ENCODE measurements at regions not wholly inside any gene's neighbourhood (a gene's known extent, or its start where the extent isn't known, plus 50 kb on each side); places are given as distances from the start of the nearest gene placed in this dataset.
A peak's percentile ranks its signal among the peaks of the same experiment; 100 is the strongest.

- DNase-seq, result peak in 1 of 2 donors; percentile 9
Observed at GRCh38 chr14:86654558-86655184, 1124.7 kb downstream of the FLRT2 start.

GRCh38 chr14:86652526-86652925 lies 1122.6 kb downstream of the FLRT2 start:
- DNase-seq, result no peak

- no peak for DNase-seq
Observed at GRCh38 chr14:86646696-86647690, 1117.0 kb downstream of the FLRT2 start.

- DNase-seq, result no peak
Observed at GRCh38 chr14:86646125-86646524, 1116.2 kb downstream of the FLRT2 start.

- no peak for DNase-seq
Observed at GRCh38 chr14:86641310-86641709, 1111.4 kb downstream of the FLRT2 start.

- DNase-seq, result no peak
Observed at GRCh38 chr14:86640288-86640687, 1110.3 kb downstream of the FLRT2 start.

GRCh38 chr14:86639666-86640065 lies 1109.7 kb downstream of the FLRT2 start:
- DNase-seq, result no peak

GRCh38 chr14:86639146-86639545 lies 1109.2 kb downstream of the FLRT2 start:
- no peak for DNase-seq

GRCh38 chr14:86627080-86627479 lies 1097.1 kb downstream of the FLRT2 start:
- no peak for DNase-seq

GRCh38 chr14:86626530-86626929 lies 1096.6 kb downstream of the FLRT2 start:
- DNase-seq, result no peak

GRCh38 chr14:86625637-86626036 lies 1095.7 kb downstream of the FLRT2 start:
- no peak for DNase-seq

GRCh38 chr14:86619726-86620125 lies 1089.8 kb downstream of the FLRT2 start:
- no peak for DNase-seq

- DNase-seq, result no peak
Observed at GRCh38 chr14:86613786-86614185, 1083.8 kb downstream of the FLRT2 start.

- DNase-seq, result no peak
Observed at GRCh38 chr14:86613126-86613525, 1083.2 kb downstream of the FLRT2 start.

GRCh38 chr14:86604561-86604960 lies 1074.6 kb downstream of the FLRT2 start:
- DNase-seq, result no peak

- DNase-seq, result no peak
Observed at GRCh38 chr14:86602263-86602662, 1072.3 kb downstream of the FLRT2 start.

GRCh38 chr14:86601813-86602212 lies 1071.9 kb downstream of the FLRT2 start:
- no peak for DNase-seq

GRCh38 chr14:86597279-86597678 lies 1067.3 kb downstream of the FLRT2 start:
- no peak for DNase-seq

- no peak for DNase-seq
Observed at GRCh38 chr14:86596024-86596423, 1066.1 kb downstream of the FLRT2 start.

- DNase-seq, result no peak
Observed at GRCh38 chr14:86575141-86575540, 1045.2 kb downstream of the FLRT2 start.

- no peak for DNase-seq
Observed at GRCh38 chr14:86574778-86575129, 1044.8 kb downstream of the FLRT2 start.

GRCh38 chr14:86574051-86574777 lies 1044.3 kb downstream of the FLRT2 start:
- DNase-seq, result no peak

- no peak for DNase-seq
Observed at GRCh38 chr14:86570371-86570770, 1040.4 kb downstream of the FLRT2 start.

GRCh38 chr14:86543521-86543920 lies 1013.6 kb downstream of the FLRT2 start:
- no peak for DNase-seq

All from CD4-positive, alpha-beta T cell treated with Interleukin-4 for 1 hour (primary cell).